ENCODE measurements at regions not wholly inside any gene's neighbourhood (a gene's known extent, or its start where the extent isn't known, plus 50 kb on each side); places are given as distances from the start of the nearest gene placed in this dataset.

DNA sequence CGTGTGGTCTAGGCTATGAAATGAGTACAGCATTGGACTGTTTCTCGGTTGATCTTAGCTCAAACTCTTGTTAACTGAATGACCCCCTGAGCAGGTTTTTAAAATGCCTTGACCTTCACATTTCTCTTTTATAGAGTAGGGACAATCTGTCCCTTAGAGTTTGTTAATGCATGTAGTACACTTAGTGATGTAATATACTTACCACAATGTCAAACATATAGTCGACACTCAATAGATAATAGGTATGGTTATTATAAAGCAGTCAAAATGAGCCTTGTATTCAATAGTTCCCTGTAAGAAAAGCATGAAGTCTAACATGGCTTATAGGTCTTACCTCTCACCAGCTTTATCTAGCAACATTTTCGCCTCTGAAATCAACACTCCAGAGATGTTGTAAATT is 161.0 kb upstream of the RUNX1 start:
- ATAC-seq, result no peak

DNA sequence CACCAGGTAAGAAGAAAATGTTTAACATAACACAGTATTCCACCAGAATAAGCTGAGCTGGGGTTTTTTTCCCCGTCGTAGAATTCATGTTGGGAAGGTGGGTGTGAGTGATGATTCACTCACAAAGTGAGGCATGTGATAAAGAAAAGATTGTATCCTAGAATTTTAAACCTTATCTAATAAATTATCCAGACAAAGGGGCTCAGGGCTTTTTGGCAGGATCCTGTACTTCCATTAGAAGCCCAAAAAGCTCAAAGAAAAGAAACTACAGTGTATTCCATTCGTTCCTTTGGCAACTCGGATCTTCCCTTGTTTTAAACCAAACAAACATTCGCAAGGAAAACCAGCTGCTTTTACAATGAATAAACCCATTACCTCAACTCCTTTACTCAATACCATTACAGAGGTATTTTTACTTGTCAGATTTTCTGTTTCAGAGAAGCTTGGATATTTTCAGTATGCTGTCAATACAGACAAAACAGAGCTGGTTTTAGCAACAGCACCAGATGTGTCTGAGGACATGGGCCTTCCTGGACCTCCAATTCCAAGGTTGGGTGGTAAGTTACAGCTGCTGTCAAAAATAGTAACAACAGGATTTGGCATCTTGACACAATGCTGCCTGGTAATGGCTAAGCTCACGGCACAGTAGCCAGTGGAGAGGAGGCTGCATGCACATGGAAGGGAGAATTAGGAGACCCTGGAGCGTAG is 159.9 kb upstream of the RUNX1 start:
- ATAC-seq, result no peak

DNA sequence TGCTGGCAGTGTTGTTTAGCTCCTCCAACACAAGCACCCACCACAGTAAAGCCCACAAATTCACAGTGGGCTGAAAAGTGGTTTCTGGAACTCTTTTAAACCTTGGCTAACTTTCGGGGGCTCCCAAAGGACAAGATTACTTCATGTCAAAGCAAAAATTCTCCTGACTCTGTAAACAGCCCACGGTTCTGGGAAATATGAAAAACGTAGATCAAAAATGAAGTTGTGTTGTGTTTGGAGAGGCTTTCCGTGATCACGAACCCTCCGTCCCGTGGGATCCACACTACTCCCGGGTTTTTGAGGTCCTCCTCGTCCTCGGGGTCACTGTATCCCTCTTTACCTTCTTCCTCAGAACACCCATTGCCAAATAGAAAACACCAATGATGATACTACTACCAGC is 159.0 kb upstream of the RUNX1 start:
- no peak for ATAC-seq

DNA sequence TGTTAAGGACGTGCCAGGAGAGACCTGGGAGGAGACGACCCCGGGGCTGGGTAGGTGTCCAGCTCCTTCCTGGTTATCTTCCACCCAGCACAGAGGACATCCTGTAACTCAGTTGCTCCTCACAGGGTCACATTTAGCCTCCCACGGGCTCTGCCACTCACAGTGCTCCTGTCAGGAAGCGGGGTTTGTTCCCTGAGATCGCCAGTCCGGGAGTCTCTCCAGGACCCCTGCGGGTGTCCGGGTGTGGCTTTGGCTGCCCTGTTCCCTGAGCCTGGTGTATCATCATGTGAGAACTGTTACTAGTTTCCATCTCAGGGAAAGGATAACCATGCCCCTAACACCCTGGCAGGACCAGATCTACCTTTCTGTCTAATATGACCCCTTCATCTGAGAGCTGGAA is 158.2 kb upstream of the RUNX1 start:
- ATAC-seq, result no peak

DNA sequence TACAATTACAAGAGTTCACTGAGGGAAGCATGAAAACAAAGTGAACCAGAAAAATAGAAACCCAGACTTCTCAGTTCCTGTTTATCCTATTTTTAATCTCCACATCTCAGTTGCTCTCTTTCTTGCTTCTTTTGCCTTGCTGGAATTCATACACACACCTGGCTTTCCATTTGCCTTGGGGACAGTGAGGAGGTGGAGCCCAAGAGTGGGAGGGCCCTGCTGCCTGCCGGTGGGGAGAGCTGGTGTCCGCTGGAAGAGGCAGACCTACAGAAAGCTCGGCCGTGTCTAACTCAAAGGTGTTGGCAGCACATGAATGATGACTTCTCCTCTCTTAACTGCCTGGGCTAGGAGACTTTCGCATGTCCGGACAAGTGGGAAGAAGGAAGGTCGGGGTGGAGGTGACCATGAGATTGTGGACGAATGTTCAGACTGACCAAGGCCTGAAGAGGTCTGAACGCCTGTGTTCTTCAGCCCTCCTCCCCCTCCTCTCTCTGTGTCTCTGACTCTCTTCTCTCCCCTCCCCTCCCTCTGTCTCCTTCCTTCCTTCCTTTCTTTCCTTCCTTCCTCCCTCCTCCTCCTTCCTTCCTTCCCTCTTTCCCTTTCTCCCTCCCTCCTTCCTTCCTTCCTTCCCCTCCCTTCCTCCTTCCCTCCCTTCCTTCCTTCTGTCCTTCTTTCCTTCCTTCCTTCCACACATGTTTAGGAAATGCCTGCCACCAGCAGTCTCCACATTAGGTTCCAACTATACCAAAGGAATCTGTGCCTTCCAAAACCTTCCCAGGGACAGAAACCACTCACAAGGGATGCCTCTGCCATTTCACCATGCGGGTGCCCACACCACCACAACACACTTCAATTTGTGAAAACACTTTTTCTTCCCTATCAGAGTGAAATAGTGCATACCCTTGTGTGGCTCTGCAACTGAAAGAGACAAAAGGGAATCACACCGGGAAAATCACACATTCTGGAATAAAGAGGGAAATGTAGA is 157.3 kb upstream of the RUNX1 start:
- ATAC-seq, result peak; percentile 40

DNA sequence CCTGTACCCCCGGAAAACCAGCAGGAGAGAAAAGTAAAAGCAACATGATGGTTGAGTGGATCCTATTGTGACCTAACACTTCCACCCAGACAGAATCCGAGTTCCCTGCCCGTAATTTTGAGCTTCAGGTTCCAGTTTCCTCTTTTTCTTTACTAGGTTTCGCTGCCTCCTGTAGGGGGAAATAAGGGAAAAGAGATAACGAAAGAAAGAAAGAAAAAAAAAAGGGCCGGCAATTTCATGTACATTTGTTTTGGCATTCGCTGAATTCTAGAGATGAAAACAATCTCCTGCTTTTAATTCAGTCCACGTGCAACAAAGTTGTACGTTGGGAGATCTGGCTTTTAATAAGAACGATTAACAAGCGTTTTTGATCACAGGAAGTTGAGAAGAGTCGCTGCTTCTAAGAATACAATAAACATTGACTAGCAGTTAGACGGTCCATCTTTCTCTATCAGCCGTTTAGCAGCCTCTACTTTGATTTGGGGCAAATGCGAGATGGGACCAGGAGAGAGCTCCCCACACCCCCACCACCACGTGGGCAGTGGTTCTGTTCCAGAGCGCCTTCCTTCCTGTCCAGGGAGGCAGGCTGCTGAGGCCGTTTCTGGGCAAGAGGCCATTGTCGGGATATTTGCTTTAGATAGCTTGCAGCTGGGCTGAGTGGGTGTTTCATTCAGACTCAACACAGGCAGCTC is 155.9 kb upstream of the RUNX1 start:
- no peak for ATAC-seq

DNA sequence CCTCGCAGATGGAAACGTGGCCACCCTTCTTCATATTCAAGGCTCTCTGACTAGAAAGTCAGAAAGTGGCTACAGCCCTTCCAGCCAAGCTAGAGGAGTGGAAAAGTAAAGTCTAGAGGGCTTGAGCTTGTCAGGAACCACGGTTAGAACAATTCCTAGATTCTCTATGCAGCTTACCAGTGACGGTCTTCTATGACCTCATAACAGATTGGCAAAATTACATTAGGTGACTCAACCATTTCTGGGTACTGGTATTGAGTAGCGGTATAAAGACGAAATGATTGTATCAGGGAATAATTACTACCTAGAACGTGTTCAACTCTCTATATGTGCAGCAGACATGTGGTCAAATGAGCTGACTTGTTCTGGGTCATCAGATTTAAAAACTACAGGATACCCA is 155.0 kb upstream of the RUNX1 start:
- ATAC-seq, result no peak

DNA sequence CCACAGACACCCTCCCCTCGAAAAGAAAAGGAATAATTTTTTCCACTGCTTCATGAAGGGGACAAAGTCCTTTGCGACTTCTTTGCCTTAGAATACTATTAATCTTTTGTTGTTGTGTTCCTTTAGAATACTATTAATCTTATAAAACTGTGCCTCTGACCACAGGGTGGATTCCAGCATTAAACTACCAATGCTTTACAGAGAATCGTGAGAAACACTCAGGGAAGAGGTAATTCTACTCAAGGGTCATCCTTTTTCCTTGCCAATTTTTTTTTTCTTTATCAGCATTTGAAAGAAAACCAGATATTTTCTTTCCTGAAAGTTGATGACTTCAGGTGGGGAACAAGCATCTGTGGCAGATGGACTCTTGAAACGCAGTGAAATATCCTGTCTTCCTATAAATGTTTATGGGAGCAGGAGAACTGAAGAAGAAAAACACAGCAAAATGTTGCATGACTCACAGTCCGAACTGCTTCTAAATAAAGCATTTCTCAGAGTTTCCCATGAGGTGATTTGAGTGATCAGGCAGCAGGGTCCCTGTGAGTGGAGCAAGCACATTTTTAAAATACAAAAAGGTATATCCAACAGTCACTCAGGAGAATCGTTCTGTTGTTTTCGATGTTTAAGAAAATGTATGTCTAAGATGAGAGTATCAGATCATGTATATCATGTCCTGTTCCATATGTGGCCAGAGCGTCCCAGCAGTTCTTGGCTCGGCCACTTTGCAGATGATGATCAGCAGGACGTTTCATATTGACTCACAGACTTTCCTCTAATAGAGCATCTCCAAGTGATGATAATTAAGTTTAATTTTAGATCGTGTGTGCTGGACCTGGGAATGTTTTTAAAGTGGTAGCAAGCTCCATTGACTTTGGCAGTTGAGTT is 154.2 kb upstream of the RUNX1 start:
- no peak for ATAC-seq

DNA sequence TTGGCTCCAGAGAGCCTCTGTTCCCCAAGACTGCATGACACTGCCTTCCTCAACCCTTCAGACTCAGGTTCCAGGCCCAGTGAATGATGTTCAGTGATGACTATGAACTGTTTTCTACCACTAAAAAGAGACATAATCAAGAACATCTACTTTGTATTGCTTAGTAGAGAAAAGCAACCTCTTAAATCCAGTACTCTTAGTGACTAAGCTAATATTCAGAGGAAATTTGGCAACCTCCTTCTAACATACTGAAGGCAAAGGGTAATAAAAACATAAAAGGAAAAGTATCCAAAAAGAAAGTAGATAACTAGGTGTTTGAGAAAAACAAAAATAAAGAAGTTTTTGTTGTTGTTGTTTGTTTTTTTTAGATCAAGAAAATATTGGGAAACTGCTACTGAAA is 153.3 kb upstream of the RUNX1 start:
- no peak for ATAC-seq

DNA sequence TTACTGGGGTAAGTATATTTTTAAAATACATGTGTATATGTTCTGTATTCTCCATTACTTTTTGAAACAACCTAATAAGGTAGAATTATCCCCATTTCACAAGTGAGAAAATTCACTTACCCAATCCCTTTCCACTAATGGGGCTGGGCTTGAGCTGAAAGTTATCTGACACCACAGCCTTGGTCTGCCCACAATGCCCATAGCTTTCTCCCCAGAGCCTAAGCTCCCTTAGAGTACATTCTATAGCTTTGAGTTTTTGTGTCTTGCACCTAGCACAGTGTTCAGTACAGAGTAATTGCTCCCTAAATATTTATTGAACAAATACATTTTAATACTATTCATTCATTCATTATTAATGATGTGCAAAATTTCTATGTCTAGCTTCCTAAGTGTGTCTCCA is 152.7 kb upstream of the RUNX1 start:
- ATAC-seq, result no peak

DNA sequence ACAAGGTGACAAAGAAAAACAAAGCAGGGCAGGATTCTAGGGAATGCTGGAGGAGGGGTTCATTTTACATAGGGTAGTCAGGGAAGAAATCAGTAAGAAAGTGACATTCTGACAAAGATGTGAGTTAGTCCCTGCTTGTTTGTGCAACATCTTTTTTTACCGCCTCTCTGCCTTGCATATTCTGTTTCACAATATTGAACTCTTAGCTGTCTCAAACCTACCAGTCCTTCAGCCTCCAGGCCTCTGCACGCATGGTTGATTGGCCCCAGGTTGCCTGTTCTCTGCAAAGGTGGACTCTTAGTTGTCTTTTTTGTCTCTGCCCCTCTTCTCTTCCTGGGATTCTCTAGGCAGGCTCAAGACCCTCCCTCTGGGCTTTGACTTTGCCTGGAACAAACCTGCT is 152.2 kb upstream of the RUNX1 start:
- no peak for ATAC-seq

DNA sequence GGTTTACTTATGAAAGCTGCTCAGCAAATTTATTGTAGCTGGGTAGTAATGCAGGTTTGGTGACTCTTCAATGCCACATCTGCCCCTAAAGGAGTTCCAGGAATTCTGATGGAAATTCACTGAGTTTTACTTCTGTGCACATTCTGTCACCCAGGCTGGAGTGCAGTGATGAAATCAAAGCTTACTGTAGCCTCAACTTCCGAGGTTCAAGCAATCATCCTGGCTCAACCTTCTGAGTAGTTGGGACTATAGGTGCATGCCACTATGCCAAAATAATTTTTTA is 150.6 kb upstream of the RUNX1 start:
- no peak for ATAC-seq

DNA sequence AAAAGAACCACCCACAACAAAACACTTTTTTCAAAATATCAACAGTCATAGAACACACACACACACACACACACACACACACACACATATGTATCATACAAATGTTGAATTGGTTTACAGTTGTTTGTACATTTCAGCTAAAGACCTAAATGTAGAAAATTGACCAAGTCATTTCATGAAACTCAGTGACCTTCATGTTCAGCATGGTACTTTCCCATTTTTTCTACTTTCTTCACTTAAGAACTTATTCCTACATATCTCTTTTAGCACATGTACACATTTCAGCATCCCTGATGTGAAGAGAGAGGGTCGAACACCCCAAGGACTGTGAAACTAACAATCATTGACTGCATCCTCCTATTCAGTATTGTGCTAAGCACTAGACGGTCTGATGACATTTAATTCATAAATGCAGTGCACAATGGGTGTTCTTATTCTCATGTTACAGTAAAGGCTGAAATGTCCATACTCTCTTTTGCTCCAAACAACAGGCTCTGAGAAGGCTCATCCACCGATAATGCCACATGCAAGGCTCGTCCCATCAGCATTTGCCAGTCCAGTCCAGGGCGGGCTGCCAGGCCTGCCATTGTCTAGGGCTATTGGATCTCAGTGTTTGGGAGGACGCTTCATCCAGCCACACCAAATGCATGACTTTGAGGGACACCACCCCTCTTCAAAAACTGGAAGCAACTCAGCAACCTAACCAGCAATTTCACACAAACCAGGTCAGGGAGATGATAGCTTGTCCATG is 150.1 kb upstream of the RUNX1 start:
- ATAC-seq, result no peak

DNA sequence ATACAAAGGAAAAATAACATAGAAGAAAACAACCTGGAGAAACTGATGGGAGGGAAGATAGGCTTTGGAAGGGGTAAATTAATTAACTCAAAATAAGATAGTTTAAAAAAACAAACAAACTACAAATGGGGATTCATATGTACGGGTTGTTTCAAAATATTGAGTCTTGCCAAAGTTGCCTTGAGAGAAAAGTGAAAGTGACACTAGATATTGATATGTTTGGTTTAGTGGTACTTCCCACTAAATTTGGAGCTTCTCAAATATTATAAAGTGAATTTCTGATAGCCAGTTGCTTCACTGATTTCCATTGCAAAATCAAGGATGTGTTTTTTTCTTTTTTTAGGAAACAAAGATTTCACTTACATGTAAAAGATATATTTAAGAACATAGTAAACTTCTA is 149.5 kb upstream of the RUNX1 start:
- ATAC-seq, result no peak

DNA sequence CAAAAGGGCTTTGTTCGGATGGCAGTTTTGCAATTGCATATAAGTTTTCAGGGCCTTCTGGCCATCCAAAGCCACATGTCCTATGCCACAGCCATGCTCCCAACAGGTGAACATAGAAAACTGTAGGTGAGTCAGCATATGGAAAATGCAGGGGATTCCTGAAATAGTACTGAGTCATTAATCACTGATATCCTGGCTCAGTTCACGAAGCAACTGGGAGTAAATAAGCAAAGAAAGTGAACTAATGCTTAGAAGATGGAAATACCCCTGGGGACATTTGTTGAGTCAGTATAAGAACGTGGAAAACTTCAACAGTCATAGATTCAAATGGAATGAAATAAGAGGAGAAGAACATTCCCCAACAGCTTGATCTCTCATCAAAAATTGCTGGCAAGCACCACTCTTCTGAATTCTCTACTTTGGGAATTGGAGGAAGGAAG is 148.9 kb upstream of the RUNX1 start:
- ATAC-seq, result peak; percentile 76

DNA sequence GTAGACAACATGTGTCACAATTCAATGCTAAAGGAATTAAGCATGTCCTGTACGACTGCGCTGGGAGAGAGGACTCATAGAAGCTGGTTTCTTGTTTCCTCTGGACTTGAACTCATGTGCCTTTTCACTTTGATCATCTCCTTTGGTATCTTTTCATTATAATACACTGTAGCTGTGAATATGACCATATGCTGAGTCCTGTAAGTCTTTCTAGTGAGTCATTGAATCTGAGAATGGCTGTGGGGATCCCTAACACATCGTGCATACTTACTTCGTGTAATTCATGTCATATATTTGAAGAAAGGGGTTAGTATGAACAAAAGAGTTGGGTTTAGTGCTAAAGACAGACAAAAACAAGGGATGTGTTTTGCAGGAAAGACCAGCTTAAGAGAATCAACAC is 148.1 kb upstream of the RUNX1 start:
- no peak for ATAC-seq

DNA sequence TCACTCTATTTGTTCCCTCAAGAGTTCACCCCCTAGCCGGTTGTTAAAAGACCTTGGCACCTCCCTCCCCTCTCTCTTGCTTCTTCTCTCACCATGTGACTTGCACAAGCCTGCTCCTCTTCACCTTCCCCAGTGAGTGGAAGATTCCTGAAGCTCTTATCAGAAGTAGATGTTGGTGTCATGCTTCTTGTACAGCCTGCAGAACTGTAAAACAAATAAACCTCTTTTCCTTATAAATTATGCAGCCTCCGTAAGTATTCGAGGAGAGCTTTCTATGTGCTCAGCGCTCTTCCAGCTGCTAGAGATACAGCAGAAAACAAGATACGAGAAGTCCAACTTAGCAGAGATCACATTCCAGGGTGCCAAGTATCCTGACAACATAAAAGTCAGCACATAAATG is 147.0 kb upstream of the RUNX1 start:
- no peak for ATAC-seq

DNA sequence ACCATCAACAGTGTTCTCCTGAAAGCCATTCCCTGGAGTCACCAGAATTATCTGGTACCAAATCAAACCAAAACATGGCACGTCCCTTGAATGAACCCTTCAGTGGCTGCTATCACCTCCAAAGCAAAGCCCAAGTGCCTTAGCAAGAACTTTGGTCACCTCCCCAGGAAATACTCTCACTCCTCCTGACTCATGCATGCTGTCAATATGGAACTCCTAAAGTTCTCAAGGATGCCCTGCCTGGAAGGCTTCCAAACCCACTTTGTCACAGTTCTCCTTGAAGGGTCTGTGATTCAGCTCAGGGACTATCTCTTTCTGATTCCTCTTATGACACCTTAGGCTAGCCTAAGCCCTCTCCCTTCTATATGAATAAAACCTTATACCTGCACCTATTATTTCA is 146.1 kb upstream of the RUNX1 start:
- no peak for ATAC-seq

DNA sequence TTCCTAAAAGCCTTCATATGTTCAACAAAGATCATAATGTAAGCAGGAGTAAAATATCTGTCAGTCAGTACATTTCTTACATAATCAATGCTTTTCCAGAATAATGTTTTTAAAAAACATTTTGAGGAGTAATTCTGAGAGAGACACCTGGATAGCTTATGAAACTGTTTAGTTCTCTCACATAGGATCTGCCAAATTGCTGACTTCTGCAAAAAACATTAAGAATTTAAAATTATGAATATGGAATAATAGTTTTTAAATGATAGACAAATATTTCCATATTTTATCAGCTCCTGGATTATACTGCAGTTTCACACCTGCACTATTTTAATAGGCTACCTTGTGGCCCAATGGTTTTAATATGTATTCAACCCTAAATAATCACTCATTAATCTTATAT is 142.7 kb upstream of the RUNX1 start:
- ATAC-seq, result no peak

DNA sequence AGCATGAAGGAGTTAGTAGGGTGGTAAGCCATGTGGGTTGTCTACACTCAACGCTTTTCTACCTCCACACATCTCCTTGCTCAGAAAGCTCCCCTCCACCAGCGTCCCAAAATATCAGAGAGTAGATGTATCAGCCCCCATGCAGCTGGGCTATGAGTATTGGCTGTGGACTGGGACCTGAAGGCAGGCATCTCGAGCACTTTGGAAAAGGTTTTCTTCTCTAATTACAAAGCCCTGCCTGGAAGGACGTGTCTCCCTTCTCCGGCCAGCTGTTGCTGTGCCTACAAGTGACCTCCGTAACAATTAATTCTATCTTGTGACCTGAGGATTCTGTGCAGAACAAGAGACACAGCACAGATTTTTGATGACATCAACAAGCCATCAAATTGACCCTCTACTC is 142.0 kb upstream of the RUNX1 start:
- no peak for ATAC-seq

DNA sequence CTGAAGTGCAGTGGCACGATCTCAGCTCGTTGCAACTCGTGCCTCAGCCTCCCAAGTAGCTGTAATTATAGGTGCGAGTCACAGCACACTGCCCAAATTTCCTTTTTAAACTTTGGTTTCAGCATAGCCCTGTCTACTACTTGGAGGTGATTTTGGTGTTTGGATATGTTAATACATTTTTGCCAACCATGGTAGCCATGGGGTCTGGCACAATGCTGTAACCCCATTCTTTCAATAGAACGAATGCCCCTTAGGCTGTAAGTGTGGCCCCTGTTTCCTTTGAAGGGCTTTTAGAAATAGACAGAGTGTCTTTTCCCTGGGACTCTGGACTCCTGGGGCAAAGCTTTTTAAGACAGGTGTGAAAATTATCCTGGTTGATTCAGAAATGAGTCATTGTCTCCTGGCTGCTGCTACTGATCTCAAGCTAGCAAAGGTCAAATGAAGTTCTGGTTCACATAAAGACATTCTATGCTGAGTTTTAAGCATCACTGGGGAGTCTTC is 141.1 kb upstream of the RUNX1 start:
- ATAC-seq, result peak; percentile 73

Measured in esophagus mucosa (tissue), 1 donor.